ENCODE measurements at regions not wholly inside any gene's neighbourhood (a gene's known extent, or its start where the extent isn't known, plus 50 kb on each side); places are given as distances from the start of the nearest gene placed in this dataset.

DNA sequence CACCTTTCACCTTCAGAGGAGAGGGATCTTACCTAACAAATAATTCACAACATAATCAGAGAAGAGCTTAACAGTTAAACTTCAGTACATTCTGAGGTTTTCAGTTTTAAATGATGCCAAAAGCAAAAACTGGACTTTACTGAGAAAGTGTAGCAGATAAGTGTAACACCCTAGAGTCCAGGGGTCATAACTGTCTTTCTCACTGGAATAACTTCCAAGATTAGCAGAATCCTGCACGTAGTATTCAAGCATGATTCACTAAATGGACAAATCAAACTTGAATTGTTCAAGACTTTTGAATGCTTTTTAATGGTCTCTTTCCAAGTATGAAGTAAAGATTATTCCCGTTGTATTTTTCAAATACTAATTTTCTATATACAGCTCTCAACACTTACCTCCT lies 180.1 kb upstream of the NREP start:
- TF ChIP-seq, protein P1, sequence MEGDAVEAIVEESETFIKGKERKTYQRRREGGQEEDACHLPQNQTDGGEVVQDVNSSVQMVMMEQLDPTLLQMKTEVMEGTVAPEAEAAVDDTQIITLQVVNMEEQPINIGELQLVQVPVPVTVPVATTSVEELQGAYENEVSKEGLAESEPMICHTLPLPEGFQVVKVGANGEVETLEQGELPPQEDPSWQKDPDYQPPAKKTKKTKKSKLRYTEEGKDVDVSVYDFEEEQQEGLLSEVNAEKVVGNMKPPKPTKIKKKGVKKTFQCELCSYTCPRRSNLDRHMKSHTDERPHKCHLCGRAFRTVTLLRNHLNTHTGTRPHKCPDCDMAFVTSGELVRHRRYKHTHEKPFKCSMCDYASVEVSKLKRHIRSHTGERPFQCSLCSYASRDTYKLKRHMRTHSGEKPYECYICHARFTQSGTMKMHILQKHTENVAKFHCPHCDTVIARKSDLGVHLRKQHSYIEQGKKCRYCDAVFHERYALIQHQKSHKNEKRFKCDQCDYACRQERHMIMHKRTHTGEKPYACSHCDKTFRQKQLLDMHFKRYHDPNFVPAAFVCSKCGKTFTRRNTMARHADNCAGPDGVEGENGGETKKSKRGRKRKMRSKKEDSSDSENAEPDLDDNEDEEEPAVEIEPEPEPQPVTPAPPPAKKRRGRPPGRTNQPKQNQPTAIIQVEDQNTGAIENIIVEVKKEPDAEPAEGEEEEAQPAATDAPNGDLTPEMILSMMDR (conservative IDR thresholded peaks at IDR 0.05 in 1 of 2, IDR thresholded peaks at IDR 0.05 in 1 of 2; ENCODE audit: extremely low read depth in 1 of 2, insufficient read depth in 1 of 2, low read depth in 1 of 2, low read length in 2 of 2), result no peak
- no peak for TF ChIP-seq EZH2 (IDR thresholded peaks at IDR 0.05; ENCODE audit: borderline replicate concordance, low read length)
